OCI-LY7 (cell line): ENCODE measurements at regions not wholly inside any gene's neighbourhood (a gene's known extent, or its start where the extent isn't known, plus 50 kb on each side); places are given as distances from the start of the nearest gene placed in this dataset.

ENCODE experiments used
- BruUV-seq: library from RNA; stranded (reverse); fragments of 400-500 nt; replicated peaks from 2 replicates; lab custom pipeline; 2021; lab: Mats Ljungman, UMichigan
- CTCF ChIA-PET: fragments of 300-600 bp; sonication (Branson Sonifier 250); formaldehyde crosslinking; loops from one replicate; lab custom pipeline; 2022; ENCODE audit warnings: antibody characterized with exemption; ENCODE audit not compliant: unreplicated experiment; lab: Charles Lee
- POLR2A ChIA-PET: fragments of 300-600 bp; sonication (Branson Sonifier 250); formaldehyde crosslinking; loops from one replicate; lab custom pipeline; 2022; ENCODE audit warnings: antibody characterized with exemption; lab: Charles Lee
- DNase-seq: peaks from one replicate; pipeline ENCODE4 v3.0.0-alpha.2; 2015; ENCODE audit warnings: low spot score
- H2AFZ ChIP-seq: fragments of 200-600 bp; sonication (generic), shearing (Covaris generic); 2 replicates; pipeline ENCODE4 v1.6.1; 2014; ENCODE audit warnings: mild to moderate bottlenecking, antibody characterized with exemption, low read length, moderate library complexity
- H3K27ac ChIP-seq: fragments of 200-600 bp; sonication (generic); 2 replicates; pipeline ENCODE4 v1.5.1; 2014; ENCODE audit warnings: mixed run types, low read depth, mild to moderate bottlenecking, moderate library complexity, low read length, inconsistent platforms; ENCODE audit not compliant: poor library complexity, severe bottlenecking
- H3K36me3 ChIP-seq: fragments of 200-600 bp; sonication (generic); 2 replicates; pipeline ENCODE4 v1.6.1; 2014; ENCODE audit warnings: mild to moderate bottlenecking, antibody characterized with exemption, low read length, moderate library complexity, mixed read lengths; ENCODE audit not compliant: insufficient read depth
- H3K4me1 ChIP-seq: fragments of 200-600 bp; sonication (generic); 2 replicates; pipeline ENCODE4 v1.5.1; 2014; ENCODE audit warnings: mild to moderate bottlenecking, low read length; ENCODE audit not compliant: insufficient read depth, poor library complexity, severe bottlenecking
- H3K4me2 ChIP-seq: fragments of 200-600 bp; sonication (generic); 2 replicates; pipeline ENCODE4 v1.6.1; 2014; ENCODE audit warnings: mild to moderate bottlenecking, low read length
- H3K4me3 ChIP-seq: fragments of 200-600 bp; sonication (generic); 2 replicates; pipeline ENCODE4 v1.5.1; 2014; ENCODE audit warnings: mild to moderate bottlenecking, low read depth, low read length; ENCODE audit not compliant: poor library complexity, severe bottlenecking
- H3K79me2 ChIP-seq: fragments of 200-600 bp; sonication (generic); 2 replicates; pipeline ENCODE4 v1.6.1; 2016; ENCODE audit warnings: low read depth, mild to moderate bottlenecking, low read length, moderate library complexity, mixed read lengths; ENCODE audit not compliant: insufficient read depth
- H3K9me2 ChIP-seq: fragments of 200-600 bp; sonication (generic); 2 replicates; pipeline ENCODE4 v1.6.1; 2016; ENCODE audit warnings: mild to moderate bottlenecking, low read length, mixed read lengths; ENCODE audit not compliant: insufficient read depth
- H3K9me3 ChIP-seq: fragments of 200-600 bp; sonication (generic); 2 replicates; pipeline ENCODE4 v1.6.1; 2014; ENCODE audit warnings: mild to moderate bottlenecking, mixed run types, low read length, mixed read lengths
- H4K20me1 ChIP-seq: fragments of 200-600 bp; sonication (generic); 2 replicates; pipeline ENCODE4 v1.6.1; 2014; ENCODE audit warnings: mild to moderate bottlenecking, antibody characterized with exemption, low read length, moderate library complexity, mixed read lengths; ENCODE audit not compliant: insufficient read depth
- CTCF ChIP-seq: fragments of 200-600 bp; sonication (generic); conservative IDR thresholded peaks from 2 replicates; pipeline ENCODE4 v1.5.1; 2014; ENCODE audit warnings: mild to moderate bottlenecking, antibody characterized with exemption, low read length, moderate library complexity, mixed read lengths
- EZH2phosphoT487 ChIP-seq: fragments of 200-600 bp; sonication (generic); IDR thresholded peaks from 2 replicates; pipeline ENCODE4 v1.6.1; 2018; ENCODE audit warnings: low read depth, borderline replicate concordance, mild to moderate bottlenecking, mixed run types, antibody characterized with exemption, low read length, moderate library complexity, mixed read lengths
- intact Hi-C: fragments of 100-400 bp; cut with micrococcal nuclease; formaldehyde crosslinking; loops from one replicate; pipeline ENCODE4 v1.10.0; 2022; ENCODE audit not compliant: unreplicated experiment

GRCh38 chr1:232296461-232296860 lies 333.5 kb downstream of the SIPA1L2 start:
- Histone ChIP-seq H3K9me3 (no peaks in the 10 kb centered on the region), H4K20me1 (no peaks in the 10 kb centered on the region), H3K9me2 (0 out of 2 replicates have a peak, but pooled peaks cover 3% of the 10 kb centered on the region), H3K4me3 (no peak overlapping the region), H3K4me2 (no peak overlapping the region), H3K79me2 (no peaks in the 10 kb centered on the region), H3K36me3 (no peaks in the 10 kb centered on the region), H3K27ac (no peak overlapping the region), H2AFZ (no peak overlapping the region), H3K4me1 (no peaks in the 10 kb centered on the region)
- TF ChIP-seq EZH2phosphoT487 (no peak), CTCF (no peak)
- ChIA-PET CTCF (no interaction called here), POLR2A (no interaction called here)
- no peak for DNase-seq
- intact Hi-C loops: no loop called here
- BruUV-seq: no TSS peak

GRCh38 chr1:232293361-232293760 lies 336.6 kb downstream of the SIPA1L2 start:
- TF ChIP-seq EZH2phosphoT487: no peak
- TF ChIP-seq CTCF: no peak
- ChIA-PET POLR2A (no interaction called here), CTCF (no interaction called here)

GRCh38 chr1:232292818-232293217 lies 337.1 kb downstream of the SIPA1L2 start:
- no peak overlapping the region for H3K4me3 ChIP-seq
- H3K79me2 ChIP-seq: no peaks in the 10 kb centered on the region
- ChIA-PET CTCF (no interaction called here), POLR2A (no interaction called here)
- intact Hi-C loops: no loop called here
- BruUV-seq: no TSS peak
- H2AFZ ChIP-seq: no peak overlapping the region
- no peaks in the 10 kb centered on the region for H4K20me1 ChIP-seq
- no peak overlapping the region for H3K27ac ChIP-seq
- no peak overlapping the region for H3K4me2 ChIP-seq
- TF ChIP-seq CTCF (no peak), EZH2phosphoT487 (no peak)
- H3K9me2 ChIP-seq: 0 out of 2 replicates have a peak, but pooled peaks cover 3% of the 10 kb centered on the region
- H3K4me1 ChIP-seq: no peaks in the 10 kb centered on the region
- no peaks in the 10 kb centered on the region for H3K9me3 ChIP-seq
- no peaks in the 10 kb centered on the region for H3K36me3 ChIP-seq
- DNase-seq: no peak

More at GRCh38 chr1:232293361-232293760, 336.6 kb downstream of the SIPA1L2 start:
- BruUV-seq: no TSS peak
- H3K4me3 ChIP-seq: no peak overlapping the region
- no peak overlapping the region for H3K4me2 ChIP-seq
- intact Hi-C loops: no loop called here
- H3K4me1 ChIP-seq: no peaks in the 10 kb centered on the region
- no peaks in the 10 kb centered on the region for H3K36me3 ChIP-seq
- DNase-seq: no peak
- no peak overlapping the region for H2AFZ ChIP-seq
- H4K20me1 ChIP-seq: no peaks in the 10 kb centered on the region
- H3K27ac ChIP-seq: no peak overlapping the region
- 0 out of 2 replicates have a peak, but pooled peaks cover 3% of the 10 kb centered on the region for H3K9me2 ChIP-seq
- H3K9me3 ChIP-seq: no peaks in the 10 kb centered on the region
- H3K79me2 ChIP-seq: no peaks in the 10 kb centered on the region
